ENCODE measurements at regions not wholly inside any gene's neighbourhood (a gene's known extent, or its start where the extent isn't known, plus 50 kb on each side); places are given as distances from the start of the nearest gene placed in this dataset.

DNA sequence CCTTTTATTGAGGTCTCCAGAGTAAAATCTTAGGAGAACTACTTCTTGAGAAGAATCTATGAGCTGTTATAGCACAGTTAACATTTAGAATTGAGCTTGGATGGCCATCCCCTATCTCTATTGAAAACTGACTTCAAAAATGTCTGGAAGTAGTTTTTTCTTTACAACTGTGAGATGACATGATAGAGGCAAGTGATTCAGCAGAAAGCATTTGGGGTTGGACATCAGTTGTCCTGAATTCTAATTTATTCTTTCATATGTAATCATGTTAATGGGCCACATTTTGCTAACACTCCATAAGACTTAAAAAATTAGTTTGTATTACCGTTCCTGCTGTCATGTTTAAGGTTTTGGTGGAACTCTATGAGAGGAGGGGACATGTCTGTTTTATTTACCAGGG, 237.0 kb upstream of the SLC14A2 start:
- H3K27me3 Mint-ChIP-seq, result peaks cover 14% of the 10 kb centered on the region
- H3K9me3 Mint-ChIP-seq, result no peaks in the 10 kb centered on the region
- no peak overlapping the region for H3K27ac ChIP-seq (ENCODE audit: low read depth in 1 of 2, low read length in 2 of 2)
- intact Hi-C loops (cut with DNase I, micrococcal nuclease), result no loop called here
- H3K36me3 Mint-ChIP-seq (ENCODE audit: low read depth), result no peaks in the 10 kb centered on the region
- peaks cover 0 to under 1% of the 10 kb centered on the region in 2 experiments for H3K27me3 ChIP-seq (ENCODE audit: control insufficient read depth in 1 of 2, insufficient read depth in 2 of 2, low read length in 2 of 2)
- no peaks in the 10 kb centered on the region for H3K36me3 ChIP-seq (ENCODE audit: insufficient read depth, low read length)
- no peaks in the 10 kb centered on the region for H3K4me1 Mint-ChIP-seq (ENCODE audit: low read depth)
- ChIA-PET CTCF (no interaction called here), POLR2A (no interaction called here)
- DNase-seq (no peak), ATAC-seq (ENCODE audit: poor library complexity) (no peak)
- H3K4me3 Mint-ChIP-seq, result no peak overlapping the region
- H3K9me3 ChIP-seq (ENCODE audit: control insufficient read depth in 1 of 2, insufficient read depth in 1 of 2, low read length in 2 of 2), result no peaks in the 10 kb centered on the region
- no peaks in the 10 kb centered on the region for H3K4me1 ChIP-seq (ENCODE audit: insufficient read depth, low read length)
- no peak overlapping the region for H3K4me3 ChIP-seq (ENCODE audit: low read length)
- TF ChIP-seq, protein P1, sequence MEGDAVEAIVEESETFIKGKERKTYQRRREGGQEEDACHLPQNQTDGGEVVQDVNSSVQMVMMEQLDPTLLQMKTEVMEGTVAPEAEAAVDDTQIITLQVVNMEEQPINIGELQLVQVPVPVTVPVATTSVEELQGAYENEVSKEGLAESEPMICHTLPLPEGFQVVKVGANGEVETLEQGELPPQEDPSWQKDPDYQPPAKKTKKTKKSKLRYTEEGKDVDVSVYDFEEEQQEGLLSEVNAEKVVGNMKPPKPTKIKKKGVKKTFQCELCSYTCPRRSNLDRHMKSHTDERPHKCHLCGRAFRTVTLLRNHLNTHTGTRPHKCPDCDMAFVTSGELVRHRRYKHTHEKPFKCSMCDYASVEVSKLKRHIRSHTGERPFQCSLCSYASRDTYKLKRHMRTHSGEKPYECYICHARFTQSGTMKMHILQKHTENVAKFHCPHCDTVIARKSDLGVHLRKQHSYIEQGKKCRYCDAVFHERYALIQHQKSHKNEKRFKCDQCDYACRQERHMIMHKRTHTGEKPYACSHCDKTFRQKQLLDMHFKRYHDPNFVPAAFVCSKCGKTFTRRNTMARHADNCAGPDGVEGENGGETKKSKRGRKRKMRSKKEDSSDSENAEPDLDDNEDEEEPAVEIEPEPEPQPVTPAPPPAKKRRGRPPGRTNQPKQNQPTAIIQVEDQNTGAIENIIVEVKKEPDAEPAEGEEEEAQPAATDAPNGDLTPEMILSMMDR (IDR thresholded peaks at IDR 0.05), result no peak
- no peak overlapping the region for H3K27ac Mint-ChIP-seq

DNA sequence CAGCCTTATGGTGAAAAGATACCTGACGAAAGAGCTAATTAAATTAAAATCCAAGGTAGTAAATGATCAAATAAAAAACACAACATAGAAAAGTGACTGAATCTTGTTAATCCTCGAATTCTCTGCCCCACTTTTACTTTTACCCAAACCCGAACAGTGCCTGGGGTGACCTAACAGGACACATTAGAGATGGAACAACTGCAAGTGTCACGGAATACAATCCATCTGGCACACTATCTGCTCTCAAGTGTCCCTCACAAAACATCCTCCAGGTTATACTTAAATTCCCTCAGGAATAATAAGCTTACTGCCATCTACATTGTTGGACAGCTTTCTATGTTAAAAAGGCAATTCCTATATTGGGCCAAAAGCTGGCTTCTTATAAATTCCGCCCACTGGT, 236.3 kb upstream of the SLC14A2 start:
- H3K27me3 Mint-ChIP-seq, result peaks cover 20% of the 10 kb centered on the region
- CTCF ChIA-PET, result no interaction called here
- H3K36me3 ChIP-seq (ENCODE audit: insufficient read depth, low read length), result no peaks in the 10 kb centered on the region

DNA sequence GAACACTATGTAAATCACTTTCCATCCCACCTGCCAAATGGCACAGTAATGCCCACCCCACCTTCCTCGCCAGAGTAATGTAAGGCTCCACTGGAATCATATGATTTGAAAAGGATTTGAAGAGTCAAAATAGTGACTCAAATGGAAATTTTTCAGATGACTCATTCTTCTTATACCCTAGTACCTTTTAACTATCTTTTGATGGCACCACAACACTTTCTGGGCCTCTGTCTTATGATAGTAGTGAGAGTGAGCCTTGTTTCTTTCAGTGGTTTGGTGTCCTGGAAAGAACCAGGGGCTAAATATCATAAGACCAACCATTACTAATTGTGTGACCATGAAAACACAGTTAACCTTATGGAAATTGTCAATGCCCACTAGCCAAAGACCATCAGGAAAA, 235.4 kb upstream of the SLC14A2 start:
- Mint-ChIP-seq H3K27me3 (peaks cover 29% of the 10 kb centered on the region), H3K4me3 (no peak overlapping the region), H3K9me3 (no peaks in the 10 kb centered on the region), H3K4me1 (ENCODE audit: low read depth) (no peaks in the 10 kb centered on the region), H3K27ac (no peak overlapping the region), H3K36me3 (ENCODE audit: low read depth) (no peaks in the 10 kb centered on the region)
- Histone ChIP-seq H3K27me3 (ENCODE audit: control insufficient read depth in 1 of 2, insufficient read depth in 2 of 2, low read length in 2 of 2) (peaks cover 3 to 17% of the 10 kb centered on the region in 2 experiments), H3K9me3 (ENCODE audit: control insufficient read depth in 1 of 2, insufficient read depth in 1 of 2, low read length in 2 of 2) (no peaks in the 10 kb centered on the region), H3K4me1 (ENCODE audit: insufficient read depth, low read length) (no peaks in the 10 kb centered on the region), H3K4me3 (ENCODE audit: low read length) (no peak overlapping the region), H3K27ac (ENCODE audit: low read depth in 1 of 2, low read length in 2 of 2) (no peak overlapping the region), H3K36me3 (ENCODE audit: insufficient read depth, low read length) (no peaks in the 10 kb centered on the region)
- DNase-seq (no peak), ATAC-seq (ENCODE audit: poor library complexity) (no peak)
- ChIA-PET POLR2A (no interaction called here), CTCF (no interaction called here)
- intact Hi-C loops (cut with DNase I, micrococcal nuclease), result no loop called here
- TF ChIP-seq, protein P1 (IDR thresholded peaks at IDR 0.05), result no peak

More for the DNA sequence above, 236.3 kb upstream of the SLC14A2 start:
- no peaks in the 10 kb centered on the region for H3K9me3 ChIP-seq (ENCODE audit: control insufficient read depth in 1 of 2, insufficient read depth in 1 of 2, low read length in 2 of 2)
- no peak overlapping the region for H3K4me3 ChIP-seq (ENCODE audit: low read length)
- no peaks in the 10 kb centered on the region for H3K36me3 Mint-ChIP-seq (ENCODE audit: low read depth)
- intact Hi-C loops (cut with DNase I, micrococcal nuclease), result no loop called here
- H3K4me1 Mint-ChIP-seq (ENCODE audit: low read depth), result no peaks in the 10 kb centered on the region
- no peak overlapping the region for H3K4me3 Mint-ChIP-seq
- no peak overlapping the region for H3K27ac Mint-ChIP-seq
- ATAC-seq (ENCODE audit: poor library complexity) (no peak), DNase-seq (no peak)
- no peaks in the 10 kb centered on the region for H3K9me3 Mint-ChIP-seq
- POLR2A ChIA-PET, result no interaction called here
- H3K4me1 ChIP-seq (ENCODE audit: insufficient read depth, low read length), result no peaks in the 10 kb centered on the region
- H3K27ac ChIP-seq (ENCODE audit: low read depth in 1 of 2, low read length in 2 of 2), result no peak overlapping the region
- peaks cover 0 to 7% of the 10 kb centered on the region in 2 experiments for H3K27me3 ChIP-seq (ENCODE audit: control insufficient read depth in 1 of 2, insufficient read depth in 2 of 2, low read length in 2 of 2)
- TF ChIP-seq, protein P1 (IDR thresholded peaks at IDR 0.05), result no peak
